ENCODE measurements at regions not wholly inside any gene's neighbourhood (a gene's known extent, or its start where the extent isn't known, plus 50 kb on each side); places are given as distances from the start of the nearest gene placed in this dataset.

DNA sequence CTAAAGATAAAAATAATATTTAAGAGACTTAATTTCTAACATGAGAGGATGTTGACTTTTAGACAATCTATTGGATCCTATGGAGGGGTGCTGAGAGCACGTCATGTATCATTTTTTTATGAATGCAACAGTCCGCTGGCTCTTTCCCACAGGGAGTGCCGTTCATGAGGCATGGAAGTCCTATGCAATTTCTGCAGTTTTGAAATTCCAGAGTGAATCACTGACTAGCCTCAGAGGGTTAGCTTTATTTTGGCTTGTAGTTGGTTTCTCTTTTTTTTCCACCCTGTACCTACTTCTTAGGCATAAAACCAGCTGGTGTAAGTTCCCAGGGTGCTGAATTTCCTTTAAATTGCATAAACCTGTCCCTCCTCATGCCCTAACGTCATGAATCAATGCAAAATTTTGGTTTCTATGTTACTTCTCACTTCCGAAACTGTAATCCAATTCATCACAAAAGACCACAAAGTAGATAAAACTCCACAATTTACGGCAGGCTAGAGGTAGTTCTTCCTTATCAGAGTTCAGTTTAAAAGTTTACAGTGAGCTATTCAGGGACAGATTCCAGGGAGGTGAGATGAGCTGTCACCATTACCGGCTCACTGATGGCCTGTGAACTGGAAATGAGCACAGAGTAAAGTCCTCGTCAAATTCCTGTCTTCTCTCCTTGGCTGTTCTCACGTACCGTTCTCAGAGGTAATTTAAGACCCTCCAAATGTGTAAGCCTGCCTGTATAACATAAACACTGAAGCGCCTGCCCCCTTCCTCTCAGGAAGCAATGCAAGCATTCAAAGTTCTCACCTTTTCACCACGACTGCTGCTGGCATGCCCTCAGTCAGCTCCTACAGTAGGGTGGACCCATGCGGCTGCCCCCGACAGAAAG, 216.6 kb upstream of the SLC10A2 start:
- 0 out of 2 replicates have a peak overlapping the region, but pooled peaks have one; percentile 7 for H2AFZ ChIP-seq (ENCODE audit: low read depth, low read length)
- no peaks in the 10 kb centered on the region for H4K20me1 ChIP-seq (ENCODE audit: insufficient read depth, low read length)
- no peaks in the 10 kb centered on the region for H3K27me3 ChIP-seq (ENCODE audit: low read depth, low read length)
- H3K4me1 ChIP-seq (ENCODE audit: low read length), result peaks cover 2% of the 10 kb centered on the region
- no peak for TF ChIP-seq EZH2phosphoT487 (IDR thresholded peaks at IDR 0.05; ENCODE audit: low read depth)
- TF ChIP-seq, protein P1, sequence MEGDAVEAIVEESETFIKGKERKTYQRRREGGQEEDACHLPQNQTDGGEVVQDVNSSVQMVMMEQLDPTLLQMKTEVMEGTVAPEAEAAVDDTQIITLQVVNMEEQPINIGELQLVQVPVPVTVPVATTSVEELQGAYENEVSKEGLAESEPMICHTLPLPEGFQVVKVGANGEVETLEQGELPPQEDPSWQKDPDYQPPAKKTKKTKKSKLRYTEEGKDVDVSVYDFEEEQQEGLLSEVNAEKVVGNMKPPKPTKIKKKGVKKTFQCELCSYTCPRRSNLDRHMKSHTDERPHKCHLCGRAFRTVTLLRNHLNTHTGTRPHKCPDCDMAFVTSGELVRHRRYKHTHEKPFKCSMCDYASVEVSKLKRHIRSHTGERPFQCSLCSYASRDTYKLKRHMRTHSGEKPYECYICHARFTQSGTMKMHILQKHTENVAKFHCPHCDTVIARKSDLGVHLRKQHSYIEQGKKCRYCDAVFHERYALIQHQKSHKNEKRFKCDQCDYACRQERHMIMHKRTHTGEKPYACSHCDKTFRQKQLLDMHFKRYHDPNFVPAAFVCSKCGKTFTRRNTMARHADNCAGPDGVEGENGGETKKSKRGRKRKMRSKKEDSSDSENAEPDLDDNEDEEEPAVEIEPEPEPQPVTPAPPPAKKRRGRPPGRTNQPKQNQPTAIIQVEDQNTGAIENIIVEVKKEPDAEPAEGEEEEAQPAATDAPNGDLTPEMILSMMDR (IDR thresholded peaks at IDR 0.05; ENCODE audit: low read depth, low read length), result no peak
- no peaks in the 10 kb centered on the region for H3K36me3 ChIP-seq (replicated peaks; ENCODE audit: low read depth, low read length)
- H3K9ac ChIP-seq (ENCODE audit: low read length), result no peak overlapping the region
- no peak overlapping the region for H3K4me2 ChIP-seq (ENCODE audit: low read length)
- no peak overlapping the region for H3K27ac ChIP-seq (ENCODE audit: low read length)
- H3K79me2 ChIP-seq (ENCODE audit: low read length), result no peaks in the 10 kb centered on the region
- H3K4me3 ChIP-seq (ENCODE audit: low read length), result no peak overlapping the region
- no peaks in the 10 kb centered on the region for H3K9me3 ChIP-seq (ENCODE audit: insufficient read depth, low read length)

DNA sequence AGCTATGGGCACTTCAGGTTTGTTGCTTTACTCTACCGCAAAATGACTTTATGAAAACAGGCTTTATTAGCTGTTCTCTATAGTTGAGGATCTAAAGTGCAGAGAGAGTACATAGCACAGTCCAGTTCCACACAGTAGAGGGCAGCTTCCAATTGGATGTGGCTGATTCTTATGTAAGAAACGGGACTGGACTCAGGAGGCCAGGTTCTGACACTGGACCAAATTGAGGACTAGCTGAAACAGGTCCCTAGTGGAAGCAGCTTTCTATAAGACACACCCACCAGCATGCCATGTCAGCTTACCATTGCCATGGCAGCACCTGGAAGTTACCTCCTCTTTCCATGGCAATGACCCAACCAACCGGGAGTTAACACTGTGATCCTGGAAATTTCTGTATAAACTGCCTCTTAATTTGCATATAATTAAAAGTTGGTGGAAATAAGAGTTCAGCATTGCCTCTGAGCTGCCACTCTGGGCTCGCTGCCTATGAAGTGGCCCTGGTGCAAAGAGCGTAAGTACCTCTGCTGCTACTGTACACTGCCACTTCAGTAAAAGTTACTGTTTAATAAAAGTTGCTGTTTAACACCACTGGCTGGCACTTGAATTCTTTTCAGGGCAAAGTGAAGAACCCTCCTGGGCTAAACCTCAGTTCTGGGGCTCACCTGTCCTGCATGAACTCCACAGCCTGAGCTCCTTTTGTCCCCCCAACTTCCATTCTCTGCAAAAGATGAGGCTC, 211.9 kb upstream of the SLC10A2 start:
- no peaks in the 10 kb centered on the region for H3K36me3 ChIP-seq (replicated peaks; ENCODE audit: low read depth, low read length)
- no peak overlapping the region for H2AFZ ChIP-seq (ENCODE audit: low read depth, low read length)
- no peaks in the 10 kb centered on the region for H3K79me2 ChIP-seq (ENCODE audit: low read length)
- H3K4me3 ChIP-seq (ENCODE audit: low read length), result no peak overlapping the region
- H3K4me1 ChIP-seq (ENCODE audit: low read length), result peaks cover 16% of the 10 kb centered on the region
- H3K27me3 ChIP-seq (ENCODE audit: low read depth, low read length), result no peaks in the 10 kb centered on the region
- no peaks in the 10 kb centered on the region for H4K20me1 ChIP-seq (ENCODE audit: insufficient read depth, low read length)
- H3K9me3 ChIP-seq (ENCODE audit: insufficient read depth, low read length), result no peaks in the 10 kb centered on the region
- H3K27ac ChIP-seq (ENCODE audit: low read length), result no peak overlapping the region
- no peak overlapping the region for H3K9ac ChIP-seq (ENCODE audit: low read length)
- TF ChIP-seq, protein P1 (IDR thresholded peaks at IDR 0.05; ENCODE audit: low read depth, low read length), result no peak
- TF ChIP-seq EZH2phosphoT487 (IDR thresholded peaks at IDR 0.05; ENCODE audit: low read depth), result no peak
- H3K4me2 ChIP-seq (ENCODE audit: low read length), result no peak overlapping the region

DNA sequence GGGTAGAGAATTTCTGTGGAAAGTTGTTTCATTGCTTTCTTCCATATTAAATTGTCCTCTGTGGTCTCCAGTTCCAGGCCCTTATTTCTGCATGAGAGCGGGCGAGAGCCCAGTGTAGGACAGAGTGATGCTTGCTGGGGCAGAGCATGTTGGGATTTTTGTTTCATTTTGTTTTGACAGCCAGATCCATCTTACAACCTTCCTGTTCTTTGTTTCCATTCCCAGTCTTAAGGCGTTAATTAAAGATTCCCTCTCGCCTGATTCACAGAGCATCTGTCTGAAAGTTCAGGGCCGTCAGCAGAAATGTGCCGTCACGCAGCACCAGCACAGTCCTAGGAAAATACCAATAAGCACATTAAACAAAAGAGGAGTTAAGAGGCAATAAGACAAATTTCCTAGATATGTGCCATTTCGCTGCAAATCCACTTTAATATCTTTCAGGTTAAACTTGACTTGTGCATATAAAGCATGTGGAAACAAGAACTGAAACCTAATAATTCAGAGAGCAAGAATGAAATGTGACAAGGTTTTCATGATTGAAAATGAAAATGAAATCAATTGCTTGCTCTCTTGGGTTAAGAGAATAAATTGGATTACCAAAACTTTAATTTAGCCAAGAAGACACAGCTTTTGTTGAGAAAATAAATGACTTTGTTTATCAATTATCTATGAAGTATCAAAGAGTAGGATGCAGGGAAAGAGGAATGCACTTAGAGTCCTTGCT, 210.7 kb upstream of the SLC10A2 start:
- no peak overlapping the region for H3K9ac ChIP-seq (ENCODE audit: low read length)
- H3K4me1 ChIP-seq (ENCODE audit: low read length), result peaks cover 23% of the 10 kb centered on the region
- peak overlapping the region; percentile 80 for H3K4me2 ChIP-seq (ENCODE audit: low read length)
- H3K27me3 ChIP-seq (ENCODE audit: low read depth, low read length), result no peaks in the 10 kb centered on the region
- no peak overlapping the region for H3K27ac ChIP-seq (ENCODE audit: low read length)
- no peaks in the 10 kb centered on the region for H4K20me1 ChIP-seq (ENCODE audit: insufficient read depth, low read length)
- no peaks in the 10 kb centered on the region for H3K9me3 ChIP-seq (ENCODE audit: insufficient read depth, low read length)
- H2AFZ ChIP-seq (ENCODE audit: low read depth, low read length), result no peak overlapping the region
- no peaks in the 10 kb centered on the region for H3K79me2 ChIP-seq (ENCODE audit: low read length)
- no peaks in the 10 kb centered on the region for H3K36me3 ChIP-seq (replicated peaks; ENCODE audit: low read depth, low read length)
- TF ChIP-seq, protein P1 (IDR thresholded peaks at IDR 0.05; ENCODE audit: low read depth, low read length), result no peak
- TF ChIP-seq EZH2phosphoT487 (IDR thresholded peaks at IDR 0.05; ENCODE audit: low read depth), result no peak
- H3K4me3 ChIP-seq (ENCODE audit: low read length), result peak overlapping the region; percentile 61

All from OCI-LY3 (cell line).